CD4-positive, alpha-beta T cell treated with Interferon gamma for 1 hour (primary cell): ENCODE measurements at regions not wholly inside any gene's neighbourhood (a gene's known extent, or its start where the extent isn't known, plus 50 kb on each side); places are given as distances from the start of the nearest gene placed in this dataset.
"Not testable (repeated sequence)": the region's sequence is repeated elsewhere in the genome, so short reads cannot be mapped to it uniquely, and the experiment has no call there.

Experiments used
- DNase-seq: peaks from one replicate; pipeline ENCODE4 v3.0.0-alpha.2; 2020

GRCh38 chr14:19267636-19268035 lies 166.5 kb downstream of the POTEG start:
- not testable (repeated sequence) for DNase-seq

GRCh38 chr14:19268047-19268627 lies 166.0 kb downstream of the POTEG start:
- DNase-seq: not testable (repeated sequence)

GRCh38 chr14:19272235-19272634 lies 161.9 kb downstream of the POTEG start:
- not testable (repeated sequence) for DNase-seq

GRCh38 chr14:19289669-19290068 lies 144.5 kb downstream of the POTEG start:
- not testable (repeated sequence) for DNase-seq

DNA sequence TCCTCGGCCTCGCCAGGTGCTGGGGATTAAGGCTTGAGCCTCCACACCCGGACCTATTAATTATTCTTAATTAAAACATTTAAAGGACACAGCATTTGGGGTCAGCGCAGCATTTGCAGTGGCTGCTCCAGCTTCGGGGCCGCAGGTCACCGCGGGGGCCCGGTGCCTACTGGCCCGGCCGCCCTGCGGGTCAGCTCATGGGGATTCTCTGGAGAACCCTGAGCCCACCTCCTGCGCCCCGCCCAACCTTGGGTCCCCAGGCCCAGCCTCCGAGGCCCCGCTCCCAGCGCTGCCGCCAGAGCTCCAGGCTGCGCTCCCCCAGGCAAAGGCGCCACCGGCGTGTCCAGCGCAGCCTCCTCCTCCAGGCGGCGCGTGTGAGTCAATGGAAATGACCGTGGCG lies 133.9 kb downstream of the POTEG start:
- DNase-seq: not testable (repeated sequence)

DNA sequence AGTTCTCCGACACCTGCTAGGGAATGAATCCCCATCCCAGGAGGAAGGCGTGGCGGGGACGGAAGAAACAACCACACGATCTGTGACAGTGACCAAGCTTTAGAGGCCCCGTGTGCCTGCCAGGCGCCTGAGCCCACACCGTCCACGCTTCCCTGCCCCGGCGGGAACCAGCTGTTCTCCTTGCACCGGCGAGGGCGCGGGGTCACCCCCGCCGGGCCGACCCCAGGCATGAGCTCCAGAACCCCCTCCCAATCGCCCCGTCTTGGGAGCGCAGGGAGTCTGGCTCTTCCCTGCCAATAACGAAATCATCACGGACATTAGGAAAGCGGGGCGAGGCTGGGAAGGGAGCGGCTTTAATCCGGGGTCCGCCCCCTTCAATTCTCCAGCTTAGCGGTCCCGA lies 133.3 kb downstream of the POTEG start:
- not testable (repeated sequence) for DNase-seq

GRCh38 chr14:19303844-19304243 lies 130.3 kb downstream of the POTEG start:
- not testable (repeated sequence) for DNase-seq

GRCh38 chr14:19304442-19304841 lies 129.7 kb downstream of the POTEG start:
- not testable (repeated sequence) for DNase-seq

DNA sequence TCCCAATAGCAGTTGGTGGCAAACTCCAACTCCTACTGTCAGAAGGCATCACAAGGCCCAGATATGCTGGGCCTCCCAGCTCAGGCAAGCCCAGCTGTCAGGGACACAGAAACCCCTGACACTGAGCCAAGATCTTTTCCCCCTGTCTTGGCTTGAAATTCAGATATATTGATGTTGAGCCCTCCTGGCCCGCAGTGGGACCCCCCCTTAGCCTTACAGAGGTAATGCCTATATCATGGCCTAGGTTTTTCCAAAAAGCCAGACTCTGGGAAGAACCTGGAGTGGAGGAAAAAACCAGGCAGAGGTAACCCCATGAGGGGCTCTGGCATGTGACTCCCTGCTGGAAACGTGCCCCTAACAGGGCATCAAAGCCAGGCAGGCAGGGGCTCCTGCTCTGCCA lies 129.2 kb downstream of the POTEG start:
- DNase-seq: not testable (repeated sequence)

- DNase-seq: not testable (repeated sequence)
Observed at GRCh38 chr14:19305776-19306175, 128.4 kb downstream of the POTEG start.

DNA sequence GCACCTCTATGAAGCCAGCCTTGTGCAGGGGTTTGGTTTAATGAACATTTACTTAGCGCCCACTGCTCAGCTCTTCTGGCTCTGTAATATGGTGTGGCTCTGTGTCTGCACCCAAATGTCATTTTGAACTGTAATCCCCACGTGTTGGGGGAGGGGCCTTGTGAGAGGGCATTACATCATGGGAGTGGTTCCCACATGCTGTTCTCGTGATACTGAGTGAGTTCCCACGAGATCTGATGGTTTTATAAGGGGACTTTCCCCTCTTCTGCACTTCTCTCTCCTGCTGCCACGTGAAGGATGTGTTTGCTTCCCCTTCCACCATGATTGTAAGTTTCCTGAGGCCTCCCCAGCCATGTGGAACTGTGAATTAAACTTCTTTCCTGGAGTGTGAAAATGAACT lies 127.7 kb downstream of the POTEG start:
- not testable (repeated sequence) for DNase-seq

DNA sequence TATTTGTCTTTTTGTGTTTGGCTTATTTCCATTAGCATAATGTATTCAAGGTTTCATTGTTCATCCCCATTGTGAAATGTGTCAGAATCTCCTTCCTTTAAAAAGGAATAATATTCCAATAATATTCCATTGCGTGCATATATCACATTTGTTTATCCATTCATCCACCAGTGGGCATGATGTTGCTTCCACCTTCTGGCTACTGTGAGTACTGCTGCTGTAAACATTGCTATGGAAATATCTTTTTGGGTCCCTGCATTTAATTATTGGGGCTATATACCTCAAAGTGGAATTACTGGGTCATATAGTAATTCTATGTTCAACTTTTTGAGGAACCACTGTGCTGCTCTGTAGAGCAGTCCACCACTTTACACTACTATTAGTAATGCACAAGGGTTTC lies 123.1 kb downstream of the POTEG start:
- not testable (repeated sequence) for DNase-seq

GRCh38 chr14:19330678-19331077 lies 103.5 kb downstream of the POTEG start:
- not testable (repeated sequence) for DNase-seq

DNA sequence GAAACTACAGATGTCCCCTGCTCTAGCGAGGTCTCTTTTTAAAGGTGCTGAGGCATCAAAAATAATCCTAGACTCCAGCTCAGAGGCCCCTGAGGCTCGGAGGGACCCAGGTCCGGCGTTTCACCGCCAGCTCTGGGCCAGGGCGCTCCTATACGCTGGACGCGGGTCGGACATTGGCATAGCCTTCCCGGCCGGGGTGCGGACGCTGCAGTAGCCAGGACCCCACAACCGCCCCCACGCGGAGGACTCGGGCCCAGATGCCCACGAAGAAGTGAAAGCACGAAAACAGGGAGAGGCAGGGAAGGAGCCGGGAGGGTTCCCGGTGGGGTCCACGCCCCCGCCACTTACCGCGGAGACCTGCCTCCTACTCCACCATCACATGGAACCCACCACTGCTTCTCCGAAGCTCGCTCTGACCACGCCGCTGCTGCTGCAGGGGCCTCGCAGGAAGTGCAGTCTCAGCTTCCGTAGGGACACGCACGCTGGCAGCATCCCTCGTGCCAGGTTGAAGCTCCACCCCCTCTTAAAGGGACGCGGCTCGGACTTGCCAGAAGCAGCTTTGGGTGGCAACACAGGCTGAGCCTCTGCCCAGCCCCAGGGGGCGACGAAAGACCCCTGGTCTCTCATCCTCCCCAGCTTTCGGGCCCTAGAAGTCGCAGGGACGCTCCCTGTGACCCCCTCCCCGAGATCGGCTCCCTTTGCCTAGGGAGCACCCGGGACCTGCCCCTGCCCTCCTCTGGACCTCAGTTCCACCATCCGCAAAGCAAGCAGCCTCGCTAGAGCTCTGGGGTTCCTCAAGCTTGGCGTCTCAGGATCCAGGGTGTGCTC lies 96.7 kb downstream of the POTEG start:
- not testable (repeated sequence) for DNase-seq

DNA sequence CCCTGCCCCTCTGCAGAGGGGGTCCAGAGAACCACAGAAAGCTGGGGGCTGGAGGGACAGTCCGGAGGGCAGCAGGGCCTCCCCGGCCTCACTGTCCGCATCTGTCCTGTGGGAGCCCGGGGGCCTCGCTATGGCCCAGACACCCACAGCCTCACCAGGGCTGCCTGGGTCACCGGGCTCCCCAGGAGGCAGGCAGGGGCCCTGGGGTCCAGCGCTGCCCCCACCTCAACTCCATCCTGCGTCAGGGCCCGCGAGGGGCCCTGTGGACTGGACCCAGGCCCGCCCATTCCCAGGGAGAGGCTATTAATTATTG lies 96.1 kb downstream of the POTEG start:
- not testable (repeated sequence) for DNase-seq

DNA sequence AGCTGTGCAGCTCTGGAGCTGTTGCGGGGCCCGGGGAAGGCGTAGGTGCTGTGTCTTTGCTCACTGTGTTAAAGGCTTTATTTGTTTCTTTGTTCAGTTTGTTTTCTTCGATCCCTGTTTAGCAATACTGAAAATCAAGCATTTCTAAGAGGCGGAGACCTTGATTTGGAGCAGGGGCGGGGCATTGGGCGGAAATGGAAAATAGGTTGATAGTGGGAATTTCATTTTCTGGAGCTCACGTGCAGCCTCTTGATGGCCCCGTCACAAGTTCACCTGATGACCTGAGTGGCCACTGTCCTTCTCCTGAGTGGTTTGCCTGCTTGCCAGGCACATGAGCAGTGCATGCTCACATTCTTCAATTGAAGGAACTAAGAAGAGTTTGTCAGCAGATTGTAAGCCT lies 93.2 kb downstream of the POTEG start:
- DNase-seq: not testable (repeated sequence)

DNA sequence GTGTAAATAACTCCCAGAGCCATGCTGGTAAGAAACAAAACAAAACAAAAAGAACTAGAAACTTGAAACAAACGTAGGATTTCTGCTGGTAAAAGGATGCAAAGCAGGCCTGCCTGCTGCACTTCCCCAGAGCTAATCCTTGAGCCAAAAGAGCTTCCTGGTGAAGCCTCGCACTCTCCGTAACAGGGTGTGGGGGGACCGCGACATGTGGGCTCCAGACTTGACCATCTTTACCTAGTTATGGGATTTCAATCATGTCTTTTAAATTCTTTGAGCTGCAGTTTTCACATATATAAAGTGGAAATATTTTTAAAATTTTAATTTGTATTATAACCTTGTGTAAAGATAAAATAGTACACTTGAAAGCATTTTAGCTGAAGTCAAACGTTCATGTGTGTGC lies 92.5 kb downstream of the POTEG start:
- DNase-seq: not testable (repeated sequence)

DNA sequence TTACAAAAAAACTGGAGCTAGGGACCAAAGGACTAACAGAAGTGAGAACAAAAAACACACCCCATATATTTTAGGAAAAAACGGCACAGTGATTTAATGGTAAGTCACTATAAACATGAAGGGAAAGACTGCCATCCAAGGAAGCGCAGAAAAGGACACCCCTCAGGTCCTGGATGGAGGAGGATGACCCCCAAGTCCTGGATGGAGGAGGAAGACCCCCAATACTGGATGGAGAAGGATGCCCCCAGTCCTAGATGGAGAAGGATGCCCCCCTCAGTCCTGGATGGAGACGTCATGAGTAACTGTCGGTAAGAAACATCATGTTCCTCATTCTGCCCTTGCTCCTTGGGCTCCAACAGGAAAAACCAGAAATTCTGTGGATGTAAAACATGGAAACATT lies 89.9 kb downstream of the POTEG start:
- not testable (repeated sequence) for DNase-seq

DNA sequence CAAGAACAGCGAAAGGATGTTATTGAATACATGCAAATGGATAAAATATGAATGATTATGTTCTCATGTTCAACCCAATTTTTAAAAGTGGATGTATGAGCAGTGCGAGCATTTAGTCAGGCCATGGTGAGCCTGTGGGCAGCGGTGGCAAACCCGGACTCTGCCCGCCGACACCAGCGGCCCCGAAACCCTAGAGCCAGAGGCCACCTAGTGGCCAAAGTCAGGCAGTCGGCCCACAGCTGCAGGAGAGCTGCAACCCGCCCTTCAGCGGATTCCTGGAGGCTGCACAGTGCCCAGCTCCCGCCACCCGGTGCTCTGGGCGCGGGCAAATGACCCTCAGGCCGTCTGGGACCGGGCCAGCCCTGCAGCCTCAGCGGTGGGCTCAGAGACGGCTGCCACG lies 89.5 kb downstream of the POTEG start:
- not testable (repeated sequence) for DNase-seq

GRCh38 chr14:19345298-19345911 lies 88.7 kb downstream of the POTEG start:
- DNase-seq: not testable (repeated sequence)

DNA sequence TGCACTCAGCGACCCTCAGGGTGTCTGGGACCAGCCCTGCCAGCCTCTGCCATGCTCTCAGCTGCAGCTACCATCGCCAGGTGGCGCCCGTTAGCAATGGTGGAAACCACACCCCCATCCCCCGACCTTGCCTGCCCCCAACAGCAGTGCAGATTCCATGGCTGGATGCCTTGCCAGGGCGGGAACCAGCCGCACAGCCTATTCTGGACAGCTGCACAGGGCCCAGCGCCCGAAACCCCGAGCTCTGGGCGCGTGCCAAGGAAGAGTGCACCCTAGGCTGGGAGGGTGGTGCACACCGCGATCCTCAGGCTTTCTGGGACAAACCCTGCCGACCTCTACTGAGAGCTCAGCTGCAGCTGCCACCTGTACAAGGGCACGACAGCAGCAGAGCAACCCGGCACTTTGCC lies 88.1 kb downstream of the POTEG start:
- not testable (repeated sequence) for DNase-seq

GRCh38 chr14:19346636-19347035 lies 87.5 kb downstream of the POTEG start:
- not testable (repeated sequence) for DNase-seq

- DNase-seq: not testable (repeated sequence)
Observed at GRCh38 chr14:19347112-19347511, 87.0 kb downstream of the POTEG start.
